Nephron progenitor cell (in vitro differentiated cells): ENCODE measurements at regions not wholly inside any gene's neighbourhood (a gene's known extent, or its start where the extent isn't known, plus 50 kb on each side); places are given as distances from the start of the nearest gene placed in this dataset.
"Not testable (repeated sequence)": the region's sequence is repeated elsewhere in the genome, so short reads cannot be mapped to it uniquely, and the experiment has no call there.

ENCODE experiments used
- DNase-seq: peaks from one replicate; pipeline ENCODE4 v3.0.0; 2021
- H3K27ac Mint-ChIP-seq: 2 replicates; pipeline ENCODE4 v1.8.0; 2021; ENCODE audit warnings: mild to moderate bottlenecking, moderate library complexity, mixed read lengths
- H3K27me3 Mint-ChIP-seq: 2 replicates; pipeline ENCODE4 v1.8.0; 2021; ENCODE audit warnings: mild to moderate bottlenecking, low read depth, mixed read lengths; ENCODE audit not compliant: poor library complexity
- H3K36me3 Mint-ChIP-seq: 2 replicates; pipeline ENCODE4 v1.8.0; 2021; ENCODE audit warnings: low read depth, mixed read lengths
- H3K4me1 Mint-ChIP-seq: 2 replicates; pipeline ENCODE4 v1.8.0; 2021; ENCODE audit warnings: mixed read lengths
- H3K4me3 Mint-ChIP-seq: 2 replicates; pipeline ENCODE4 v1.8.0; 2021; ENCODE audit warnings: mild to moderate bottlenecking, moderate library complexity, mixed read lengths
- H3K9me3 Mint-ChIP-seq: 2 replicates; pipeline ENCODE4 v1.8.0; 2021; ENCODE audit warnings: mild to moderate bottlenecking, moderate library complexity, mixed read lengths
- CTCF ChIP-seq: fragments of 200-600 bp; sonication (generic); IDR thresholded peaks from 2 replicates; pipeline ENCODE4 v1.5.0; 2021; ENCODE audit warnings: antibody characterized with exemption

GRCh38 chr3:26089249-26089648, 299.4 kb downstream of the OXSM start:
- no peak for TF ChIP-seq CTCF
- peaks cover 4% of the 10 kb centered on the region for H3K27me3 Mint-ChIP-seq
- peaks cover 6% of the 10 kb centered on the region for H3K4me1 Mint-ChIP-seq
- no peak overlapping the region for H3K4me3 Mint-ChIP-seq
- DNase-seq, result no peak
- no peak overlapping the region for H3K27ac Mint-ChIP-seq
- peaks cover 44% of the 10 kb centered on the region for H3K9me3 Mint-ChIP-seq
- peaks cover 7% of the 10 kb centered on the region for H3K36me3 Mint-ChIP-seq

- no peak overlapping the region for H3K4me3 Mint-ChIP-seq
- H3K27ac Mint-ChIP-seq, result no peak overlapping the region
- H3K9me3 Mint-ChIP-seq, result peaks cover 55% of the 10 kb centered on the region
- peaks cover 13% of the 10 kb centered on the region for H3K36me3 Mint-ChIP-seq
- no peaks in the 10 kb centered on the region for H3K27me3 Mint-ChIP-seq
- no peaks in the 10 kb centered on the region for H3K4me1 Mint-ChIP-seq
- DNase-seq, result no peak
- no peak for TF ChIP-seq CTCF
These were observed 300.7 kb downstream of the OXSM start for GRCh38 chr3:26090589-26090988.

- Mint-ChIP-seq H3K9me3 (peaks cover 60% of the 10 kb centered on the region), H3K4me1 (no peaks in the 10 kb centered on the region), H3K27me3 (no peaks in the 10 kb centered on the region), H3K27ac (no peak overlapping the region), H3K36me3 (peaks cover 16% of the 10 kb centered on the region), H3K4me3 (no peak overlapping the region)
- no peak for TF ChIP-seq CTCF
- DNase-seq, result no peak
These were observed 301.2 kb downstream of the OXSM start for GRCh38 chr3:26091096-26091495.

- no peak overlapping the region for H3K4me3 Mint-ChIP-seq
- no peak for DNase-seq
- peaks cover 17% of the 10 kb centered on the region for H3K36me3 Mint-ChIP-seq
- H3K27ac Mint-ChIP-seq, result no peak overlapping the region
- H3K4me1 Mint-ChIP-seq, result no peaks in the 10 kb centered on the region
- H3K9me3 Mint-ChIP-seq, result peaks cover 60% of the 10 kb centered on the region
- no peak for TF ChIP-seq CTCF
- no peaks in the 10 kb centered on the region for H3K27me3 Mint-ChIP-seq
These were observed 301.7 kb downstream of the OXSM start for GRCh38 chr3:26091626-26092025.

GRCh38 chr3:26097111-26097510, 307.2 kb downstream of the OXSM start:
- not testable (repeated sequence) for DNase-seq, H3K27me3 Mint-ChIP-seq, H3K4me3 Mint-ChIP-seq, H3K27ac Mint-ChIP-seq
- H3K4me1 Mint-ChIP-seq, result peaks cover 27% of the 10 kb centered on the region
- peaks cover 36% of the 10 kb centered on the region for H3K36me3 Mint-ChIP-seq
- peaks cover 68% of the 10 kb centered on the region for H3K9me3 Mint-ChIP-seq

- no peaks in the 10 kb centered on the region for H3K27me3 Mint-ChIP-seq
- no peak for DNase-seq
- no peak overlapping the region for H3K4me3 Mint-ChIP-seq
- H3K9me3 Mint-ChIP-seq, result peaks cover 52% of the 10 kb centered on the region
- no peak overlapping the region for H3K27ac Mint-ChIP-seq
- peaks cover 47% of the 10 kb centered on the region for H3K4me1 Mint-ChIP-seq
- H3K36me3 Mint-ChIP-seq, result peaks cover 36% of the 10 kb centered on the region
- TF ChIP-seq CTCF, result no peak
These were observed 309.8 kb downstream of the OXSM start for GRCh38 chr3:26099692-26100091.
